ENCODE measurements at regions not wholly inside any gene's neighbourhood (a gene's known extent, or its start where the extent isn't known, plus 50 kb on each side); places are given as distances from the start of the nearest gene placed in this dataset.

DNA sequence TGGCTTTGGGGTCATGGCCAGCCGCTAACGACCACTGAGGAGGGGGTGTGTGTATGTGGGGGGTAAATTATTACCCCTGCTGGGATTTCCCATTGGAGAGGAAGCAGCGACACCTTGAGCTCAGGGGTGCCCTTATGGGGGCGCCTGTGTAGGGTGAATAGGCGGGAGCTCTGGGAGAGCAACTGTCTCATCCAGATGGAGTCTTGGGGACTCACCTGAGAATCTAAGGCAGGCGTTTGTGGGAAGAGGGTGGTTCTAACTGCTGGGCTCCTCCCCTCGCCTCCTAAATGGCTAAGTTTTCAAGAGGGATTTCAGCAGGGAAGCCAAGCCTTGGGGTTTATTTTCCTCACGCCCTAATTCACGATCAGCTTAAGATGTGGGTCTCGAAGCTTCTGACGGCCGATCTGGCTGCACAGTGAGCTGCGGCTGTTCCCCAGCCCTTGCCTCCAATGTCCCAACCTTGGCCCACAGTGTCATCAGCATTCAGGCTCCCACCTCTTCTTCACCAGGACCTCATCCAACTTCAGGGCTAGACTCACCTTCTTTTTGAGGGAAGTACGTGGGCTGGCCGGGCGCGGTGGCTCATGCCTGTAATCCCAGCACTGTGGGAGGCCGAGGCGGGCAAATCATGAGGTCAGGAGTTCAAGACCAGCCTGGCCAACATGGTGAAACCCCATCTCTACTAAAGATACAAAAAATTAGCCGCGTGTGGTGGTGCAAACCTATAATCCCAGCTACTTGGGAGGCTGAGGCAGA, 136.9 kb upstream of the EEF2KMT start:
- no peak for TF ChIP-seq ZNF571 (tag by site-specific recombination; IDR thresholded peaks at IDR 0.05)
- TF ChIP-seq CTCF (tag by site-specific recombination; IDR thresholded peaks at IDR 0.05), result no peak
- no peak for TF ChIP-seq HOXA7 (CRISPR knock-in tag; IDR thresholded peaks at IDR 0.05; ENCODE audit: borderline replicate concordance)
- TF ChIP-seq, protein P1, sequence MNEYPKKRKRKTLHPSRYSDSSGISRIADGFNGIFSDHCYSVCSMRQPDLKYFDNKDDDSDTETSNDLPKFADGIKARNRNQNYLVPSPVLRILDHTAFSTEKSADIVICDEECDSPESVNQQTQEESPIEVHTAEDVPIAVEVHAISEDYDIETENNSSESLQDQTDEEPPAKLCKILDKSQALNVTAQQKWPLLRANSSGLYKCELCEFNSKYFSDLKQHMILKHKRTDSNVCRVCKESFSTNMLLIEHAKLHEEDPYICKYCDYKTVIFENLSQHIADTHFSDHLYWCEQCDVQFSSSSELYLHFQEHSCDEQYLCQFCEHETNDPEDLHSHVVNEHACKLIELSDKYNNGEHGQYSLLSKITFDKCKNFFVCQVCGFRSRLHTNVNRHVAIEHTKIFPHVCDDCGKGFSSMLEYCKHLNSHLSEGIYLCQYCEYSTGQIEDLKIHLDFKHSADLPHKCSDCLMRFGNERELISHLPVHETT (tag by site-specific recombination; IDR thresholded peaks at IDR 0.05), result no peak
- no peak for TF ChIP-seq ATF2 (tag by site-specific recombination; IDR thresholded peaks at IDR 0.05; ENCODE audit: low read depth)
- TF ChIP-seq IKZF3 (tag by site-specific recombination; IDR thresholded peaks at IDR 0.05), result no peak
- TF ChIP-seq MZF1 (tag by site-specific recombination; IDR thresholded peaks at IDR 0.05; ENCODE audit: borderline replicate concordance), result no peak
- TF ChIP-seq ZNF221 (tag by site-specific recombination; IDR thresholded peaks at IDR 0.05; ENCODE audit: borderline replicate concordance), result no peak

Data from HEK293 (cell line).